Omental fat pad (tissue), 3 donors: ENCODE measurements at regions not wholly inside any gene's neighbourhood (a gene's known extent, or its start where the extent isn't known, plus 50 kb on each side); places are given as distances from the start of the nearest gene placed in this dataset.

Experiments
- ATAC-seq: fragments of 150-250 bp; one replicate; pipeline ENCODE4 v1.9.1; 2016; ENCODE audit warnings: mild to moderate bottlenecking, moderate library complexity; ENCODE audit not compliant: low FRiP score
- DNase-seq: peaks from one replicate; pipeline ENCODE4 v3.0.0-alpha.2; 2019; ENCODE audit warnings: low spot score
- TF ChIP-seq, protein P1 (sequence below), 3 donors: fragments of 450-650 bp; IDR thresholded peaks; one replicate each; pipeline ENCODE4 v1.5.1; 2016 to 2017; ENCODE audit warnings: antibody characterized with exemption in 3 of 3, mild to moderate bottlenecking in 3 of 3, moderate library complexity in 2 of 3

DNA sequence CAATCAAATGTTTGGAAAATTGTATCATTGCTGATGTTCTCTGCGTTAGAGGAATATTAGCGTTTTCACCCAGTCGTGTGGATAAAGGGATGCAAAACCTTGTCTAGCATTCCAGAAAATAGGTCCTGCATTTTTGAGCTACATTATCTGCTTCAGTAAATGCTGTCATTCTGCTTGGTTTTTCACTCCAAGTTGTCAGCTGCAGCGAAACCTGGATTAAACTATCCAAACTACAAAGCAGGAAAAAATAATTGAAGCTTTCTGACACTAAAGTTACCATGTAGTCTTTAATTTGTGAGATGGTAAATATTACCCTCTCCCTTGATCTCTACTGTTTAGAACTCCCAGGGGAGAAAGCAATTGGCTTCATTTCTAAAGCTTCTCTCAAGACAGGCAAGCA is 1795.5 kb upstream of the PRR20A start:
- TF ChIP-seq, protein P1, sequence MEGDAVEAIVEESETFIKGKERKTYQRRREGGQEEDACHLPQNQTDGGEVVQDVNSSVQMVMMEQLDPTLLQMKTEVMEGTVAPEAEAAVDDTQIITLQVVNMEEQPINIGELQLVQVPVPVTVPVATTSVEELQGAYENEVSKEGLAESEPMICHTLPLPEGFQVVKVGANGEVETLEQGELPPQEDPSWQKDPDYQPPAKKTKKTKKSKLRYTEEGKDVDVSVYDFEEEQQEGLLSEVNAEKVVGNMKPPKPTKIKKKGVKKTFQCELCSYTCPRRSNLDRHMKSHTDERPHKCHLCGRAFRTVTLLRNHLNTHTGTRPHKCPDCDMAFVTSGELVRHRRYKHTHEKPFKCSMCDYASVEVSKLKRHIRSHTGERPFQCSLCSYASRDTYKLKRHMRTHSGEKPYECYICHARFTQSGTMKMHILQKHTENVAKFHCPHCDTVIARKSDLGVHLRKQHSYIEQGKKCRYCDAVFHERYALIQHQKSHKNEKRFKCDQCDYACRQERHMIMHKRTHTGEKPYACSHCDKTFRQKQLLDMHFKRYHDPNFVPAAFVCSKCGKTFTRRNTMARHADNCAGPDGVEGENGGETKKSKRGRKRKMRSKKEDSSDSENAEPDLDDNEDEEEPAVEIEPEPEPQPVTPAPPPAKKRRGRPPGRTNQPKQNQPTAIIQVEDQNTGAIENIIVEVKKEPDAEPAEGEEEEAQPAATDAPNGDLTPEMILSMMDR (IDR thresholded peaks at IDR 0.05) = no peak
- ATAC-seq = no peak
- no peak for DNase-seq

DNA sequence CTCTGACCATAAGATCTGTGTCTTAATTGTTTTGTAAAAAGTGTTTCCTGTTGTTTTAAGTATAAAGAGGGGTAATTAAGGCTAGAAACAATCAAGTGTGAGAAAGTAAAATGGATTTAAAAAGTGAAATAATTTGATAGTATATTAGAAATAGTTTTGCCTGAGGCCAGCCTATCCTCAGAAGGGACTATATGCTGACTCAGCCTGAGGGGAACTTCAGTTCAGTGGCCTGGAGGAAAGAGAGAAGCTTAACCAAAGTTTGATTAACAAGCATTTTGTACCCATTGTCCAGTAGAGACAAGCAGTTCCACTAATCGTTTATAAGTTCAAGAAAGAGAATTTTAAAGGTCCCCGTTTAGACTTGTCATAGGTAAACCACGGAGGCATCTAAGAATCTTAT is 1793.2 kb upstream of the PRR20A start:
- no peak for ATAC-seq
- TF ChIP-seq, protein P1 (IDR thresholded peaks at IDR 0.05) = no peak

DNA sequence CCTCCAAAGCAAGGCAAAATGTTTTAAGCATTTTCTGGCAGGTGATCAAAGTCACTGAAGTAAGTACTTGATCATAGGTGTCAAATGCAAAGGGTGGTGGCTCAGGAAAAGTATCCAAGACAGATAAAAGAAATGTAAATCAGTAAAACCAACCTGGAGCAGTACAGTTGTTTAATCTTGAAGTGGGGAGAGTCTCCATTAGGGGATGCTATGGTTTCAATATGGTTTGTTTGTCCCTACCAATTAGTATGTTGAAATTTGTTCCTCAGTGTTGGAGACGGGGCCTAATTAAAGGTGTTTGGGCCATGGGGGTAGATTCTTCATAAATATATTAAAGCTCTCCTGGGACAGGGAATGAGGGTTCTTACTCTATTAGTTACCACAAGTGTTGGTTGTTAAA is 1781.7 kb upstream of the PRR20A start:
- DNase-seq (no peak), ATAC-seq (no peak)
- TF ChIP-seq, protein P1 (IDR thresholded peaks at IDR 0.05) = no peak

More for the DNA sequence above, 1793.2 kb upstream of the PRR20A start:
- DNase-seq = no peak

DNA sequence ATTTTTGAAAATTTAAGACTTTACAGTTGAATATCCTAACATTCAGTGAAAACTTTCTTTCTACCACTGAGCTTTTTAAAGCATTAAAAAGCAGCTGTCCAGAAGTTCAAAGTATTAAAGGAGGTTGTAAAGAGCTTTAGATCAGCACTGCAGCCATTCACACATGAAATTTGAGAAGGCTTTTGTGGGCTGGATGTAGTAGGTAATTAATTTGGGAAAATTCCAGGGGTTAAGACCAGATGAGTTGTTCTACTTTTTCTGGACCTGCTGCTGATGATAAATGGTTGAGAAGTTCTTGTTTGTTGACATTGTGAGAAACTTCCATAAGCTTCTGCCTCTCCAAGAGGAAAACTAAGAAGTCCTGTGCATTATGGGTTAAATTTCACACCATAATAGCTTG is 1779.6 kb upstream of the PRR20A start:
- TF ChIP-seq, protein P1 (IDR thresholded peaks at IDR 0.05) = no peak
- DNase-seq (no peak), ATAC-seq (no peak)

DNA sequence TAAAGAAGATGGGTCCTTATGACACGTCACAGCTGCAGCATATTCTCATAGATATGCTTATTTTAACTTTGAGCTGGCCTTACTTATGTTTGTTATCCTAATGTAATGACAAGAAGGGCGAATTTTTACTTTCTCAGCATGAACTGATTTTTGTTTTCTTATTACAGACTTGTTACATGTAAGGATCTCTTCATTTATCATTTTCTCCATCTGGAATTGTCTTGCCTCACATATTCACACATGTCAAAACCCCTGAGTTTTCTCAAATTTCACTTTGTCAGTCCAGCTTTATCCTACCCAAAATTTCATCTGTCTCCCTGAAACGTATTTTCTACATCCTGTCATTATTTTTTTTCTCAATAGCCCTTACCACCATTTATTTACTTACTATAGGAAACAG is 1774.0 kb upstream of the PRR20A start:
- no peak for ATAC-seq
- TF ChIP-seq, protein P1 (IDR thresholded peaks at IDR 0.05) = no peak
- DNase-seq = no peak

DNA sequence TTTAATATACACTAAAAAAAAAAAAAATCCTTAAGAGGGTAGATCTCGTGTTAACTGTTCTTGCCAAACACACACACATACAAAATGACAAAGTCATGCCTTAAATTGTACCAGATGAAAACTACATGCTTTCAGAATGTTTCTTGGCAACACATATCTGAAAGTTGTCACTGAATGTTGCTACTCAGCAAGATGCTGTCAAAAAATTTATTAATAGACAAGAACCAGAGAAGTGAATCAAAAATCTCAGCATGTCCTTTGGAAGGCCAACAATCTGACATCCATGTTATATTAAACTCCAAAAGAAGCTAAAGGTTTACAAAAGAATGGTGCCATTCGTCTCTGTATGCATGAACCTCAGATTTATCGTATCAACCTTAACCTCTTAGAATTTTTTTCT is 1746.2 kb upstream of the PRR20A start:
- ATAC-seq = no peak
- TF ChIP-seq, protein P1 (IDR thresholded peaks at IDR 0.05) = no peak
- DNase-seq = no peak

DNA sequence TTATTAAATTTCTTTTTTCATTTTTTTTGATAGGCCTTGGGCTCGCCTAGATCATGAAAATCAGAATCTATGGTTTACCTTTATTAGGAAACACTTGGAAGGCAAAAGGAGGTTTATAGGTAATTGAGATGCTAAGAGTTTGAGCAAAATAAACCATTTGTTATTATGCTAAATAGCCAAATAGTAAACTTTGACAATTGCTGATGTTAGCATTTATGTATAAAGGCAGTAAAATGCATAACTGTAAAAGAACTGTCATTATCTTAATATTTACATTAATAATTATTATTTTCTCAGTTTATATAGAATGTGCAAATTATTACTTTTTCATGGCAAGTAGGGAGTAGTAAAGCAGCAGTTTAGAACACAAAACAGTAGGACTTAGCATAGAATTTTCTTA is 1737.8 kb upstream of the PRR20A start:
- ATAC-seq (no peak), DNase-seq (no peak)
- TF ChIP-seq, protein P1 (IDR thresholded peaks at IDR 0.05) = no peak
